Activated CD4-positive, alpha-beta T cell treated with anti-CD3 and anti-CD28 coated beads for 36 hours (primary cell): ENCODE measurements at regions not wholly inside any gene's neighbourhood (a gene's known extent, or its start where the extent isn't known, plus 50 kb on each side); places are given as distances from the start of the nearest gene placed in this dataset.

Experiments
- ATAC-seq: fragments of 200-7000 bp; cut with Tn5 transposase; one replicate; pipeline ENCODE4 v1.10.0; 2021; ENCODE audit warnings: mild to moderate bottlenecking, moderate library complexity
- CTCF ChIA-PET: fragments of 350-600 bp; sonication (Branson Sonifier 250); formaldehyde crosslinking; loops from one replicate; lab custom pipeline; 2021; ENCODE audit warnings: antibody characterized with exemption; lab: Charles Lee
- POLR2A ChIA-PET: fragments of 350-600 bp; sonication (Branson Sonifier 250); formaldehyde crosslinking; loops from one replicate; lab custom pipeline; 2021; ENCODE audit warnings: antibody characterized with exemption, inconsistent platforms; lab: Charles Lee
- DNase-seq: peaks from one replicate; pipeline ENCODE4 v3.0.0-alpha.2; 2020
- H3K27ac Mint-ChIP-seq: one replicate; pipeline ENCODE4 v1.8.0; 2021; ENCODE audit warnings: mixed read lengths
- H3K27me3 Mint-ChIP-seq: one replicate; pipeline ENCODE4 v1.8.0; 2021; ENCODE audit warnings: mixed read lengths
- H3K36me3 Mint-ChIP-seq: one replicate; pipeline ENCODE4 v1.8.0; 2021; ENCODE audit warnings: low read depth, mixed read lengths
- H3K4me1 Mint-ChIP-seq: one replicate; pipeline ENCODE4 v1.8.0; 2021; ENCODE audit warnings: mixed read lengths
- H3K4me3 Mint-ChIP-seq: one replicate; pipeline ENCODE4 v1.8.0; 2021; ENCODE audit warnings: mild to moderate bottlenecking, moderate library complexity, mixed read lengths
- H3K9me3 Mint-ChIP-seq: one replicate; pipeline ENCODE4 v1.8.0; 2021; ENCODE audit warnings: low read depth, mixed read lengths
- intact Hi-C, 2 experiments: fragments of 100-400 bp; cut with DNase I in 1 of 2; cut with micrococcal nuclease in 1 of 2; formaldehyde crosslinking; loops; one replicate each; pipeline versions ENCODE4 v1.14.2 to v1.15.1; 2022 to 2024; cut with DNase I, micrococcal nuclease

- no peak overlapping the region for H3K4me3 Mint-ChIP-seq
- CTCF ChIA-PET = interaction anchor here (0.6 kb wide), 1 partner anchor 257 kb away, joined by 4 read pairs; no protein-coding TSS in a partner anchor
- H3K27ac Mint-ChIP-seq = no peak overlapping the region
- POLR2A ChIA-PET = no interaction called here
- DNase-seq (no peak), ATAC-seq (no peak)
- H3K27me3 Mint-ChIP-seq = no peaks in the 10 kb centered on the region
- H3K36me3 Mint-ChIP-seq = no peaks in the 10 kb centered on the region
- no peaks in the 10 kb centered on the region for H3K4me1 Mint-ChIP-seq
- intact Hi-C loops = no loop called here
- H3K9me3 Mint-ChIP-seq = peaks cover 3% of the 10 kb centered on the region
These were observed 793.0 kb downstream of the OLFM4 start for GRCh38 chr13:53821632-53822031.

DNA sequence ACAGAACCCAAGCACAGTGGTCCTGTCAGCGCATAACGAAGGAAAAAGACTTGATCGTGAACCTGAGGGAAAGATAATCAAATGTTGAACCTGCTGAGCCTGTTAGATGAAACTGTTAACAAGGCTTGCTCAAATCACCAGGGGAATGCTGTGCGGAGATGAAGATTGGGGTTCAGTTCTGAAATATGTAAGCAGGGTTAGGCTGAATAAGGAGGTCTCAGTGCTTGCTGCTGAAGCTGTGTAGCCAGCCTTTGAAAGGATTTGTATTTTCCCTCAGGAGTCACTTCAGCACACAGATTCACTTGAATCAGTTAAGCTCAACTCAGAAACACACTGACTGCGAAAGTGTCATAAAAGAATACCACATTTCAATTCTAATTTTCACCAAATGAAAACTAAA, 793.5 kb downstream of the OLFM4 start:
- no peak for ATAC-seq
- ChIA-PET CTCF (no interaction called here), POLR2A (no interaction called here)
- Mint-ChIP-seq H3K9me3 (peaks cover 3% of the 10 kb centered on the region), H3K27me3 (no peaks in the 10 kb centered on the region), H3K36me3 (no peaks in the 10 kb centered on the region), H3K27ac (no peak overlapping the region), H3K4me3 (no peak overlapping the region), H3K4me1 (no peaks in the 10 kb centered on the region)
- no peak for DNase-seq
- intact Hi-C loops = no loop called here

GRCh38 chr13:53839461-53839860, 810.8 kb downstream of the OLFM4 start:
- no peaks in the 10 kb centered on the region for H3K36me3 Mint-ChIP-seq
- H3K4me1 Mint-ChIP-seq = no peaks in the 10 kb centered on the region
- ATAC-seq = no peak
- intact Hi-C loops = no loop called here
- H3K4me3 Mint-ChIP-seq = no peak overlapping the region
- H3K27ac Mint-ChIP-seq = no peak overlapping the region
- POLR2A ChIA-PET = no interaction called here
- no peak for DNase-seq
- no peaks in the 10 kb centered on the region for H3K27me3 Mint-ChIP-seq
- CTCF ChIA-PET = no interaction called here
- peaks cover 6% of the 10 kb centered on the region for H3K9me3 Mint-ChIP-seq

DNA sequence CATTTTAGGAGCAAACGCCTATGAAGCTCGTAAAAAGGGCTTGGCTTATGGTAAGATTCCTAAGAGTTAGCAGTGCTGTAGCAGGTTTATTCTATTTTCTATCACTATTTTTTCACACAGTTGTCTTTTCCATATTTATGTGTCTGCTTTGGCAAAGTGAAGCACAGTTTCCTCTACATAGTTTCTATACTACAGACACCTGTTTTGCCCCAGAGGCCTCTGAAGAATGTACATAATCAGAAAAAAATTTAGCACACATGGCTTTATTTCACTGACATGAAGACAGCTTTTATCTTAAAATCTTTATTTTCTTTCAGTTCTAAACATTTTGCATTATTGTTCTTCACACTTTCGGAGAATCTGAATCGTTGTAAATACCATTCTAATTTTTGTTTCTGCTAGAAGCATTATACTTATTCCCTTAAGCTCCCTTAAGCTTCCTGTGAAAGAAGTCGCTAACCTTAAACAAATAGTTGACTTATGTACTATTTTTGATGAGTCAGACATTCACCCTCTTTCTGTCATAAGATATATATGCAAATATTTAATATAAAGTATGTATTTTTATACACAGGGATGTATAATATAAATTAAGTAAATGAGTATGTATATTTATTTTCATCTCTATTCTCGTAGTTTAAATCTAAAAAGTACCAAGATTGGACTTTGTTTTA, 816.0 kb downstream of the OLFM4 start:
- Mint-ChIP-seq H3K4me3 (no peak overlapping the region), H3K27me3 (no peaks in the 10 kb centered on the region), H3K9me3 (peaks cover 5% of the 10 kb centered on the region), H3K4me1 (no peaks in the 10 kb centered on the region), H3K27ac (no peak overlapping the region), H3K36me3 (no peaks in the 10 kb centered on the region)
- intact Hi-C loops = no loop called here
- DNase-seq (no peak), ATAC-seq (no peak)
- POLR2A ChIA-PET = no interaction called here
- CTCF ChIA-PET = no interaction called here

DNA sequence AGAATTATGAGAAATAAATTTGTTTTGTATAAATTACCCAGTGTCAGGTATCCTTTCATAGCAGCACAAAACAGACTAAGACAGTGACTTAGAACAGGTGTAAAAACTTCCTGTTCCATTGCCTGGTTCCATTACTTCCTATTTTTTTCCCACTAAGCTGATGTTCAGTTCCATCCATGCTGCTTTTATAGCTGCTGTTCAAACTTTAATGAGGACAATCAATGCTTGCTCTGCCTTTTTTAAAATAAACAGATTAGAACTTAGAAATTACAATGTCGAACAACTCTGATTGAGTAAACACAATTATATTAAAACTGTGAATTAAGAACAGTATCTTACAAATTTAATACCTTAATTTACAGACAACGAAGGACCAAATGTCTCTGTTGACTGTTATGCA, 818.9 kb downstream of the OLFM4 start:
- ChIA-PET CTCF (no interaction called here), POLR2A (no interaction called here)
- intact Hi-C loops = no loop called here
- H3K27ac Mint-ChIP-seq = no peak overlapping the region
- no peaks in the 10 kb centered on the region for H3K36me3 Mint-ChIP-seq
- no peaks in the 10 kb centered on the region for H3K4me1 Mint-ChIP-seq
- DNase-seq = no peak
- no peak for ATAC-seq
- H3K27me3 Mint-ChIP-seq = no peaks in the 10 kb centered on the region
- H3K4me3 Mint-ChIP-seq = no peak overlapping the region
- H3K9me3 Mint-ChIP-seq = peaks cover 8% of the 10 kb centered on the region

DNA sequence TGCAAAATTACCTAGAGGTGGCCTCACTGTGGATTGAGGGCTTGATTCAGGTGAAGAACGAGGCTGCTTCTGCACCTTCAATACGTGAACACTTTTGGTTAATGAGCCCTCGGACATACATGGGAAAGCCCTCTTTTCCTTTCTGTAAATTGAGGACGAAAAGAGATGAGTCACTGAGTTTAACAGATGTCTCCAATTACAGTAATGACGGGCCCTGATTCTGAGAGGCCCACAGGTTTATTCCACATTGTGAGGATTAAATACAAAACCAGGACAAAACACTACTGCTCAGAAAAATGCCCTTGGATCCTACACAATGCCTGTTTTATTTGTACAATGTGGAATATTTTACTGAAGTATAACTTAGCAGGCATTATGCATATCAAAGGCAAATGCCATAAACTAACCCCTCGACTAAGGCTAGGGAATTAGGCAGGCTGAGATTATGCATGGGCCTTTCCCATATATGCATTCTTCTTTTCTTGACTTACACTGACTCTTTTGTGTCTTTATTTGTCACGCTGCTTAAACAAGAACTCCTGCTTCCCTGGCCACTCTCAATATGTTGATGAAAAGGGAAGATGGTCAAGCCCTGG, 819.9 kb downstream of the OLFM4 start:
- intact Hi-C loops = no loop called here
- ChIA-PET POLR2A (no interaction called here), CTCF (no interaction called here)
- ATAC-seq (no peak), DNase-seq (no peak)
- H3K36me3 Mint-ChIP-seq = no peaks in the 10 kb centered on the region
- no peak overlapping the region for H3K4me3 Mint-ChIP-seq
- H3K27ac Mint-ChIP-seq = no peak overlapping the region
- H3K9me3 Mint-ChIP-seq = peaks cover 6% of the 10 kb centered on the region
- H3K4me1 Mint-ChIP-seq = no peaks in the 10 kb centered on the region
- no peaks in the 10 kb centered on the region for H3K27me3 Mint-ChIP-seq

DNA sequence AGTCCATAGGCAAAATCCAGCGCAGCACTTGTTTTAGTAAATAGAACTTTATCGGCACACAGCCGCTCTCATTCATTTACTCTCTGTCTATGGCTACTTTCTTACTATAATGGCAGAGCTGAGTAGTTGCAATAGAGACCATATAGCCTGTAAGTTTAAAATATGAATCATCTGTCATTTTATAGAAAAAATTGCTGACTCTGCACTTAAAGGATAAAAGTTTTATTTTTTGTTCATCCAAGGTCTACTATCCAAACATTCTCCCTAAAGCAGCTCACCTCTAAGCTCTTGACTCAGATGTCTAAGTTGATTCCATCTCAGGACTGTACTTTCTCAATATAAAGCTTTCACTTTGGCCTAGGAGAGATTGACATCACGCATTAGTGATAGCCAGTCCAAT, 825.7 kb downstream of the OLFM4 start:
- POLR2A ChIA-PET = no interaction called here
- Mint-ChIP-seq H3K4me1 (no peaks in the 10 kb centered on the region), H3K36me3 (no peaks in the 10 kb centered on the region), H3K9me3 (peaks cover 14% of the 10 kb centered on the region), H3K27ac (no peak overlapping the region), H3K27me3 (no peaks in the 10 kb centered on the region), H3K4me3 (no peak overlapping the region)
- no peak for ATAC-seq
- intact Hi-C loops = no loop called here
- no peak for DNase-seq
- CTCF ChIA-PET = no interaction called here

DNA sequence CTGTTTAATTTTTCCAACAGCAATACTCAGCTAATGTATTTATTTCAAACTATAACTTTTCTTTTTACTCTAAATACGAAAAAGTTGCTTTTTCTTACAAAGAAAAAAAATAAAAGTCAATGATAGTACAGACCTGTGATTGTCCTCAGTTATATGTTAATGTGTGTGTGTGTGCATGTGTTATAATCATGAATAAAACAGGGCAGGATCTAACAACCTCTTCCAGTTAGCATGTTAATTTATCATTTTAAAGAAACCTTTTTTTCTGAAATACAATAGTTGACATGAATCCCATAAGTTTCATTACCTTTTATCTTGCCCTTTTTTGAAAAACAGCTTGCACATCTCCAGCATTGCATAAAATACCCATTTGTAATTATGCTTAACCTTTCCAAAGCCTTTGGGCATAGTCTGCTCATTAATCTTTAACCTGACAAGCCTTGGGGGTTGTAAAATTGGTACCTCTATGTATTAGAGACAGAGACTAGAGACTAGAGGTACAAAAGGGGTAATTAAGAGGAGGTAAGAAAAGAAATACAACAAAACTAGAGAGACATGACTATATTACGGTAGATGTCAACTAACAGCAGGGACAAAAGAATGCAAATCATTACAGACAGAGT, 828.1 kb downstream of the OLFM4 start:
- no peaks in the 10 kb centered on the region for H3K27me3 Mint-ChIP-seq
- ATAC-seq = no peak
- no peak overlapping the region for H3K27ac Mint-ChIP-seq
- ChIA-PET POLR2A (no interaction called here), CTCF (no interaction called here)
- H3K36me3 Mint-ChIP-seq = no peaks in the 10 kb centered on the region
- intact Hi-C loops = no loop called here
- H3K4me1 Mint-ChIP-seq = no peaks in the 10 kb centered on the region
- no peak overlapping the region for H3K4me3 Mint-ChIP-seq
- H3K9me3 Mint-ChIP-seq = peaks cover 8% of the 10 kb centered on the region
- no peak for DNase-seq

- Mint-ChIP-seq H3K4me3 (no peak overlapping the region), H3K27ac (no peak overlapping the region), H3K9me3 (peaks cover 7% of the 10 kb centered on the region), H3K27me3 (no peaks in the 10 kb centered on the region), H3K4me1 (no peaks in the 10 kb centered on the region), H3K36me3 (no peaks in the 10 kb centered on the region)
- no peak for ATAC-seq
- intact Hi-C loops = no loop called here
- CTCF ChIA-PET = no interaction called here
- no peak for DNase-seq
- POLR2A ChIA-PET = no interaction called here
These were observed 834.9 kb downstream of the OLFM4 start for GRCh38 chr13:53863520-53863919.

GRCh38 chr13:53873558-53873957, 844.9 kb downstream of the OLFM4 start:
- H3K4me3 Mint-ChIP-seq = no peak overlapping the region
- intact Hi-C loops = no loop called here
- no peak overlapping the region for H3K27ac Mint-ChIP-seq
- ATAC-seq (no peak), DNase-seq (no peak)
- H3K27me3 Mint-ChIP-seq = no peaks in the 10 kb centered on the region
- H3K9me3 Mint-ChIP-seq = peaks cover 5% of the 10 kb centered on the region
- H3K4me1 Mint-ChIP-seq = no peaks in the 10 kb centered on the region
- POLR2A ChIA-PET = no interaction called here
- CTCF ChIA-PET = no interaction called here
- no peaks in the 10 kb centered on the region for H3K36me3 Mint-ChIP-seq

- ATAC-seq (no peak), DNase-seq (no peak)
- intact Hi-C loops = no loop called here
These were observed 850.2 kb downstream of the OLFM4 start for GRCh38 chr13:53878861-53879260.

DNA sequence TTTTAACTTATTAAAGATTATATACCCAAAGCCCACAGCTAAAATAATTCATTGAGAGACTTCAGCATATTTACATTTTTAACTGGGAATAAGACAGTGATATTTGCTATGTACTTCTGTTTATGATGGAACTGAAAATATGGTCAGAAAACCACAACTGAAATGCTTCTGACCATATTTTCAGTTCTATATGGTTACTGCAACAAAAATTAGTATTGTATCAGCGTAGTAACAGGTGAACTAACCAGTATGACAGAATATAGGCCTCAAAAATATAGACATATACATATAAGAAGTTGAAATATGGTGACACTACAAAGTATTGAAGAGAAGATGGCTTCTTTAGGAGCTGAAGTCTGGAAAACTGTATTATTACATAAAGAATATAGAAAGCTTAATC, 857.4 kb downstream of the OLFM4 start:
- no peaks in the 10 kb centered on the region for H3K4me1 Mint-ChIP-seq
- H3K4me3 Mint-ChIP-seq = no peak overlapping the region
- ATAC-seq (no peak), DNase-seq (no peak)
- H3K27me3 Mint-ChIP-seq = no peaks in the 10 kb centered on the region
- H3K9me3 Mint-ChIP-seq = no peaks in the 10 kb centered on the region
- ChIA-PET POLR2A (no interaction called here), CTCF (interaction anchor here (0.7 kb wide), 1 partner anchor 10 kb away, joined by 3 read pairs; no protein-coding TSS in a partner anchor)
- no peak overlapping the region for H3K27ac Mint-ChIP-seq
- intact Hi-C loops = no loop called here
- H3K36me3 Mint-ChIP-seq = no peaks in the 10 kb centered on the region

More at GRCh38 chr13:53878861-53879260, 850.2 kb downstream of the OLFM4 start:
- ChIA-PET POLR2A (no interaction called here), CTCF (no interaction called here)
- Mint-ChIP-seq H3K36me3 (no peaks in the 10 kb centered on the region), H3K27me3 (no peaks in the 10 kb centered on the region), H3K27ac (no peak overlapping the region), H3K4me3 (no peak overlapping the region), H3K4me1 (no peaks in the 10 kb centered on the region), H3K9me3 (no peaks in the 10 kb centered on the region)
